ENCODE measurements at regions not wholly inside any gene's neighbourhood (a gene's known extent, or its start where the extent isn't known, plus 50 kb on each side); places are given as distances from the start of the nearest gene placed in this dataset.

DNA sequence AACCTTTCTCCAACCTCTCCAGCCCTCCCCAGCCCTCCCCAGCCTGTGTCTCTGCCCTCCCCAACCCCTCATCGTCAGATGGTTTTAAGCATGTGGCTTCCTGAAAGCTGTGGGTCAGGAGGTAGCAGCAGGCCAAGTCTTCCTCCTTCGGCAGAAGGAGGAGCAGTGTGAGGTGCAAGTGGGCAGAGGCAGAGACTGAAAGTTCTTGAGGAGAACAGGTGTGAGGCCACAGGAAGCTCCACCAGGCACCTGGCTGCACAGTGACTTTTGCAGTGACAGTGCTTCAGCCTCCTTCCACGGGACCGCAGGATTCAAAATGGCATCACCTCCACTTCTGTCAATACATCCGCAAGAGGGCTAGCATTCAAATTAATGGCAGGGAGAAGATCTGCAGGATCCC is 203.9 kb upstream of the LEF1 start:
- Histone ChIP-seq H2AFZ (ENCODE audit: low read length) (no peak overlapping the region), H3K36me3 (replicated peaks in 1 of 2; ENCODE audit: control insufficient read depth in 1 of 2, insufficient read depth in 2 of 2, low read length in 2 of 2) (no peaks in the 10 kb centered on the region), H3K9ac (ENCODE audit: insufficient read depth, low read depth, low read length) (no peak overlapping the region), H4K20me1 (ENCODE audit: insufficient read depth, low read length) (no peaks in the 10 kb centered on the region), H3K27ac (ENCODE audit: extremely low read length, insufficient read depth, low read length) (no peak overlapping the region), H3K9me3 (ENCODE audit: low read length) (no peaks in the 10 kb centered on the region), H3K4me1 (ENCODE audit: insufficient read depth, low read length) (no peaks in the 10 kb centered on the region), H3K79me2 (ENCODE audit: insufficient read depth, low read length) (no peaks in the 10 kb centered on the region), H3K27me3 (ENCODE audit: control insufficient read depth in 1 of 2, insufficient read depth in 2 of 2, low read length in 2 of 2) (peaks cover 2 to 15% of the 10 kb centered on the region in 2 experiments; a peak in 2 of 5 replicates), H3K4me3 (replicated peaks in 1 of 3; ENCODE audit: insufficient read depth in 1 of 3, low read depth in 2 of 3, low read length in 3 of 3) (no peak overlapping the region), H3K4me2 (ENCODE audit: low read depth, low read length) (no peak overlapping the region)
- ChIA-PET CTCF (ENCODE audit: low intra/inter-chr PET ratio, low total read pairs) (no interaction called here), POLR2A (no interaction called here)
- BruUV-seq (replicated peaks) = no TSS peak
- DNase-seq (ENCODE audit: low spot score) (no peak), ATAC-seq (no peak), FAIRE-seq (no peak)
- 44% methylated on average over 5 of the region's 5 CpGs for WGBS (ENCODE audit: low lambda C conversion rate)
- TF ChIP-seq ATF3 (CRISPR knock-in tag; IDR thresholded peaks at IDR 0.05) = no peak
- no peak for TF ChIP-seq ZNF251 (CRISPR knock-in tag; IDR thresholded peaks at IDR 0.05)
- no peak for TF ChIP-seq TBX2 (CRISPR knock-in tag; IDR thresholded peaks at IDR 0.05; ENCODE audit: borderline replicate concordance)
- TF ChIP-seq ZEB1 (IDR thresholded peaks at IDR 0.05; ENCODE audit: insufficient replicate concordance, low read depth) = no peak
- no peak for TF ChIP-seq CREM (IDR thresholded peaks at IDR 0.05)
- TF ChIP-seq CREM (CRISPR knock-in tag; IDR thresholded peaks at IDR 0.05) = no peak
- no peak for TF ChIP-seq GLI4 (CRISPR knock-in tag; IDR thresholded peaks at IDR 0.05; ENCODE audit: borderline replicate concordance)
- no peak for TF ChIP-seq SMAD9 (CRISPR knock-in tag; IDR thresholded peaks at IDR 0.05)
- TF ChIP-seq, protein P1, sequence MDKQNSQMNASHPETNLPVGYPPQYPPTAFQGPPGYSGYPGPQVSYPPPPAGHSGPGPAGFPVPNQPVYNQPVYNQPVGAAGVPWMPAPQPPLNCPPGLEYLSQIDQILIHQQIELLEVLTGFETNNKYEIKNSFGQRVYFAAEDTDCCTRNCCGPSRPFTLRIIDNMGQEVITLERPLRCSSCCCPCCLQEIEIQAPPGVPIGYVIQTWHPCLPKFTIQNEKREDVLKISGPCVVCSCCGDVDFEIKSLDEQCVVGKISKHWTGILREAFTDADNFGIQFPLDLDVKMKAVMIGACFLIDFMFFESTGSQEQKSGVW (CRISPR knock-in tag; IDR thresholded peaks at IDR 0.05; ENCODE audit: borderline replicate concordance) = no peak
- TF ChIP-seq, protein P2, sequence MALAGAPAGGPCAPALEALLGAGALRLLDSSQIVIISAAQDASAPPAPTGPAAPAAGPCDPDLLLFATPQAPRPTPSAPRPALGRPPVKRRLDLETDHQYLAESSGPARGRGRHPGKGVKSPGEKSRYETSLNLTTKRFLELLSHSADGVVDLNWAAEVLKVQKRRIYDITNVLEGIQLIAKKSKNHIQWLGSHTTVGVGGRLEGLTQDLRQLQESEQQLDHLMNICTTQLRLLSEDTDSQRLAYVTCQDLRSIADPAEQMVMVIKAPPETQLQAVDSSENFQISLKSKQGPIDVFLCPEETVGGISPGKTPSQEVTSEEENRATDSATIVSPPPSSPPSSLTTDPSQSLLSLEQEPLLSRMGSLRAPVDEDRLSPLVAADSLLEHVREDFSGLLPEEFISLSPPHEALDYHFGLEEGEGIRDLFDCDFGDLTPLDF (CRISPR knock-in tag; IDR thresholded peaks at IDR 0.05) = no peak
- TF ChIP-seq ZNF713 (CRISPR knock-in tag; IDR thresholded peaks at IDR 0.05) = no peak
- no peak for TF ChIP-seq SUZ12 (IDR thresholded peaks at IDR 0.05; ENCODE audit: low read depth, low read length)
- TF ChIP-seq PAX8 (CRISPR knock-in tag; IDR thresholded peaks at IDR 0.05; ENCODE audit: borderline replicate concordance) = no peak
- intact Hi-C loops (cut with micrococcal nuclease; ENCODE audit: unreplicated experiment) = no loop called here
- in situ Hi-C loops (cut with HindIII; ENCODE audit: extremely low pct_ligation_motif_present, low pct_unique_long_range_greater_than_20kb) = no loop called here
